OCI-LY3 (cell line): ENCODE measurements at regions not wholly inside any gene's neighbourhood (a gene's known extent, or its start where the extent isn't known, plus 50 kb on each side); places are given as distances from the start of the nearest gene placed in this dataset.

Experiments
- CTCF ChIP-seq: fragments of 200-600, 300-600 bp; sonication (generic); IDR thresholded peaks from 2 replicates; pipeline ENCODE4 v1.5.1; 2014; ENCODE audit warnings: antibody characterized with exemption, low read length, low read depth
- EZH2phosphoT487 ChIP-seq: fragments of 200-600 bp; shearing (Covaris generic); IDR thresholded peaks from 2 replicates; pipeline ENCODE4 v1.6.1; 2018; ENCODE audit warnings: antibody characterized with exemption, mixed run types, low read depth

- no peak for TF ChIP-seq CTCF
- no peak for TF ChIP-seq EZH2phosphoT487
These were observed 140.1 kb downstream of the ZDHHC20 start for GRCh38 chr13:21318891-21319532.
